NCI-H748 (cell line): ENCODE measurements at regions not wholly inside any gene's neighbourhood (a gene's known extent, or its start where the extent isn't known, plus 50 kb on each side); places are given as distances from the start of the nearest gene placed in this dataset.

Experiments
- DNase-seq: peaks from one replicate; lab custom pipeline; 2025; ENCODE audit not compliant: unreplicated experiment; lab: John Stamatoyannopoulos, UW

DNA sequence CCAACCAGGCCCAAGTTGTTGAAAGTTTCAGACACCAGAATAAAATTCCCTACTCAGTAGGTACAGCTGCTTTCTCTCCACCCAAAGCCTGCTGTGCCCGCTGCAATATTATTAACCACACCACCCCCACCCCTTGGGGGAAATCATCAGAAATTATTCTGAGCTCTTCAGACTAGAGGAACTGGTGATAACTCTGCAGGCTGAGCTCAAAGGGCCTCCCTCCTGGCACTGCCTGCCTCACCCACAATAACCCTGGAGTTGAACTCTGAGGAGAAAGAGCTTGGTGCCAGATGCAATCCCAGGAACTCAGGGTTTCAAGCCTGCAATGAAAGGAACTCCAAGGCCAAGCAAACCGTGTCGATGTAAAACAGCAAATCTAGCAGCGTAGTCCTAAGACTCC, 381.7 kb upstream of the ZNF507 start:
- no peak for DNase-seq

DNA sequence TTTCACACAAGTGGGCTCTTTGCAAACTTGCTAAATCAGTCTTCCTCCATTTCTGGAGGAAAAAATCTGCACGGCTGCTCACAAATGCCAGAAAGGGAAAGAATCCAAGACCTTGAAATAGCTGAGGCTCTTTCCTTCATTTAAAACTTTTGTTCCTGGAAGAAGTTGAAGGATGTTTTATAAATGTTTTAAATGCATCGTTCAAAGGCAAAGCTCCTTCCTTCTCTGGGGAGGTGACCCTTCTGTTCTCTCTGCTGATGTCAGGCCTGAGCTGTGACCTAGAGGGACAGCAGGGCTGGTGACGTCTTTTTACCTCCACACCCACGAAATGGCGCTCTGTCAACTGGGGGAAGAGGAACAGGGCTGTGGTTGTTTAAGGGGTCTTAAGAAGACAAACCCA, 376.4 kb upstream of the ZNF507 start:
- DNase-seq: no peak

DNA sequence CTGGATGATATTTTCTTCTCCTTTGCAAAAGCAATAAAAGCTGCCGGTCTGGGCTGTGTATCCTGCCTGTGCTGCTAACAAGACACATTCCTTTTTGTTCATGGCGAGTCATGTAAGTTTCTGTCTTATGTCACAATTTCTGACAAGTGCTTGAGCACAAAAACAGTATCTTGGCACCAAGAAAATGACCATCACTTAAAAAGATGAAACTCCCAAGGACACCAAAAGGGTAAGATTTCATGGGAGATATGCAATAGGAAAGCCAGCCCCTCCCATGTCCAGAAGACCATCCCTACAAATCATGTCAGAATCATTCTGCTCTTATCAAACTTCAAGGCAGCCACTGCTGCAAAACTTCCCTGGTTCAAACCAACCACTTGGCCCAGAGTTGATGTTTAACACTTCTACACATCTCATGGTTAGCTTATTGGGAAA, 375.4 kb upstream of the ZNF507 start:
- no peak for DNase-seq

DNA sequence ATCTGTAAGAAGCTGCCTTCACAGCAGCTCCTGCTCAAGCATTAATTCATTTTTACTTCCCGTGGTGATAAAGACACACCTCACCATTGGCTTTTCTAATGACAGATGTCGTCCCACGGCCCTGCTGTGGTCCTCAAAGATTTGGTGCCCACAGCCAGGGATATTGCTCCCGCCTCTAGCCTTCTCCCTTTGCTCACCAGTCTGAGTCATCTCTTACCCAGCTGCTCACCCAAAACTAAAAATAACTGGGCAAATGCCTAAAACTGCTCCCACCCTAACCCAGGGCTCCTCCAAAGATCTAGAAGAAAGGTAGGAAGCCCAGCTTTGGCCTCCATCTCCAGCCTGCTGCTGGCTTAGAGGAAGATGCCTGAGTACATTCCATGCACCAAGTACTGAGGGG, 371.1 kb upstream of the ZNF507 start:
- no peak for DNase-seq

DNA sequence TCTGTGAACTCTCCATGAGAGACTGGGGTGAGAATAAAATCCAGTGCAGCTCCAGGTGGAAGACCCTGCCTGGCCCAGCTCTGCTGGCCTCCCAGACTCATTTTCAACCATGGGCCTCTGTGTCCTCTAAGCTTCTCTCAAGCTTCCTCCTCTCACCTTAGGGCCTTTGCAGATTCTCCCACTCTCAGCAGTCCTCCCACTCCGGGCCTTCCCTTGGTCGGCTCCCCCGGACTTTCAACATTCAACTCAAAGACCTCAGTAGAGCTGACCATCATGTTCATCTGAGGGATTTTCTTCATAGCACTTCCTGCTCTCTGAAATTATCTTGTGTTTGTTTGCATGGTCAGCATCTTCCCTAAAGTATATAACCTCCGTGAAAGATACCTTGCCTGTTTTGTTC, 370.5 kb upstream of the ZNF507 start:
- DNase-seq: no peak

DNA sequence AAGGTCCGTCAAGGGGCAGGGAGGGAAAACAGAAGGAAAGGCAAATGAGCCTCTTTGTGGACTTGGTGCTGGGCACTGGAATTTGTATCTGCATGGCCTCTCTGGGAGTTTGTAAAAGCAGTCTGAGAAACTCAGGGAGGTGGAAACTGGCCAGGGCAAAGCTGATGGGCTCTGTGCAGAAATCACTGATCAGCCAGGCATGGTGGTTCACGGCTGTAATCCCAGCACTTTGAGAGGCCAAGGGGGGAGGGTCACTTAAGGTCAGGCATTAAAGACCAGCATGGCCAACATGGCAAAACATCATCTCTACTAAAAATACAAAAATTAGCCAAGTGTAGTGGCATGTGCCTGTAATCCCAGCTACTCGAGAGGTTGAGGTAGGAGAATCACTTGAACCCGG, 369.9 kb upstream of the ZNF507 start:
- DNase-seq: no peak

DNA sequence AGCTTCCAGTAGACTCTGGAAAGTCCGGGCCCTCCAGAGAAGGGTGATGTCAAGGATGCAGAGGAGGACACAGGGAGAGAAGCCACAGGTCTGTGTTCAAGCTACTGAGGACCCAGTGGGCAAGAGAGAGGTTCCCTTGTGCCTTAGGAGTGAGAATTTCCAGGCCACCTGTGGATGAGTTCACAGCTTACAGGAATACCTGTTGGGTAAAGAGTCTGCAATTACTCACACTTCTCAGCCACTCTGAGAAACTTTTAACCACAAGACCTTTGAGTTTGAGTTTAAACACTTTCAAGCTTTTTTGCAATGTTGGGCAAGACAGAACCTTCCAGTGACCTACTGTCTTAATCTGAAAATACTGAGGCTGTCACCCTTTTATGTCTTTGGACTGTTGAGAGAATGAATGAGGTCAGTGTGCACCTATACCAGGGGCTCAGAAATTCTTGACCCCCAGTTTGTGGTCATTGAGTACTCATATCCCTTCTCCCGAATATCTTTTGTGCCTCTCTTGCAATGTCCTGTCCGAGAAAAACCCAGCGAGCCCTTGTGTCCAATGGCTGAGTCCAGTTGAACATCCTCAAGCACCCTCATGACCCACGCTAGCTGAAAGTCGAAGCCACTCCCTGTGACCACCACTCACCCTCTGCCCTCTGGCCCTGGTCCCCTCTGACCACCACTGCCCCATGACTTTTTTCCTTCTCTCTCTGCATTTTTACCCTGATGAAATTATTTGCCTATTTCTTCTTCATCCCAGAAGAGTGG, 368.5 kb upstream of the ZNF507 start:
- no peak for DNase-seq

DNA sequence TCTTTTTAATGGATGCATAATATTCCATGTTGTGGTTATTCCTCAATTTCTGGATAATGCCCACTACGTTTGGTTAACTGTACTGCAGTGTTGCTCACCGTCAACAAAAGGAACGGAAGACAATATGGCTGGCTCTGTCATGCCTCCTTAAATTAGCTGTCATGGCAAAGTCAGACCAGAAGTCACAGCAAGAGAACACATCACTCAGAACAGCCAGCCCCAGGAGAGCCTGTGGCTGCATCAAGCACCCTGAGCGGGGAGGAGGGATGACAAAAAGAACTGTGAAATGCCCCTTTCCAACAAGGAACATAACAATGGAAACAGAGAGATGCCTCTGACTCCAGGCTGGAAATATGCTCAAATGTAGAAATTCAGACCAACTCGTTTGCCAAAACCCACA, 366.0 kb upstream of the ZNF507 start:
- DNase-seq: no peak

DNA sequence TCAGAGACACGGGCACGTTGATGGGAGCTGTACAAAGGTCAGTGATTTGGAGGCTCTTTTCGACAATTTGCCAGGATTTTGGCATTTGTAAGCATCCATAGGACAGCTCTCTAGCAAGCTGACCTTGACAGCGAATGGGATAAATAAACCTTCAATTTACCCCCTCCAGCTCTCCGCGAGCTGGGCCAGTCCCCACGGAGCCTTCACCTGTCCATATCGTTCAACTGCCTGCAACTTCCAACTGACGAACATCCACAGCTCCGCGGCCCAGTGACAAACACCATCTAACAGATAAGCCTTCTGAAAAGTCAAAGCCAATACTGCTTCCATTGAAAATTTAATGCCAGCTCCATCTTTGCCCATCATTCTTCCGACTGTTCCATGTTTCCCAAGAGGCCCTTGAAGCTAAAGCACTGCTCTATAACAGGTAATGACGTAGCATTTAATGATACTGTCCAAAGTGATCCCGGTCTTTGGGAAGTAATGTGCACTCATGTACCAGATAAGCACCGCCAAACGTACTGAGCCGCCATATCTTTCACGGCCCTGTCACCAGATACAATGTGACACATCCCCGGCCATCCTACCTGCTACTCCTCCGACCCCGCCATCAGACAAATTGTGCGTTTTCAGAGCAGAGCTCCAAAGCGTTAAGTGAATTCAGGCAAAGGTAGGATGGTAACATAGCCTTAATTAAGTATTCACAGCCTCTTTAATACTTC, 365.3 kb upstream of the ZNF507 start:
- DNase-seq: no peak

DNA sequence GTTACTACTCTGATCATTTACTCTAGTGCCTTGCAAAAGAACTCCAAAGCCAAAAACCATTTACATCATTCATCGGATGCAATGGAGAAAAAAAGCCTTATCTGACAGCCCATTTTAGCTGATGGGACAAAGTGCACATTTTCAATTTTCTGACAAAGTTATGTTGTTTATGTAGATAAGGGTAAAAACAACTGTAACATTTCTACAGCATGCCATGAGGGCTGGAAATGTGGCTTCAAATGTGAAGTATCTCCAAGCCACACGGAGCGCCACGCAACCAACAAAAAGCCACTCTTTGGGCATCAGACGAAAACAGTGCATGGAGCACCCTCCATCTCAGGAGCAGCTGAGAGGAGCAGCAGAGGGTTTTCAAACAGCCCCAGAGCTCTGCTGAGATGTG, 364.6 kb upstream of the ZNF507 start:
- no peak for DNase-seq

DNA sequence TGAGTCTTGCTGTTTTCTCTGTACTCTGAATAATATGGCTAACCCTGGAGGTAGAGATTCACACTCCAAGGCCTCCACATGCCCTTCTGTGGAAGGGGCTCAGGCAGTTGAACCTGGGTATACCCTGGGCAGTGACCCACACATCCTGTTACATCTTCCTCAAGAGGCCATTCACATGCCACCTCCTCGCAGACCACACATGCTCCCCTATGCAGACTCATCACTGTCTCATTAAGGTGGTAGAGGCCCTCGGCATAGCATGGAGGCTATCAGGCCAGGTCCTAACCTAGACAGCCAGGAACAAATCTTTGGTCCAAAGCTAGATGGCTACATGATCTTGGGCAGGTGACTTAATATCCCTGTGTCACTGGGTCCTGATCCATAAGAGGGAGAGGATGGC, 363.9 kb upstream of the ZNF507 start:
- DNase-seq: no peak

DNA sequence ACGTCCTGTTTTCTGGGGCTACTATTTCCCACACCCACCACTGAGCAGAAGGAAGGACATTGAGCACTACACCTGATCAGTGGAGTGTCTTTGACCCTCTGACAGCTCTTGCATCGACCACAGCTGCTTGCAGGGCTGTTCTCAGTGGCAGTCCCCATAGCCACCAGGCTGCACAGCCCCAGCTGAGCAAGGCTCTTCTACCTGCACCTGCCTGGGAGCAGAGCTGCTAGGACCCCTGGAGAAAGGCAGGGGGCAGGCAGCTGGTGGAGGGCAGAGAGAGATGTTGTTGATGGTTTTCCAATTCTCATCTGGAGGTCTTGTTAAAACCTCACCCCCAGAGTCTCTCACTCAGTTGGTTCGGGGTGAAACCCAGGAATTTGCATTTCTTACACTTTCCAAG, 361.8 kb upstream of the ZNF507 start:
- no peak for DNase-seq

DNA sequence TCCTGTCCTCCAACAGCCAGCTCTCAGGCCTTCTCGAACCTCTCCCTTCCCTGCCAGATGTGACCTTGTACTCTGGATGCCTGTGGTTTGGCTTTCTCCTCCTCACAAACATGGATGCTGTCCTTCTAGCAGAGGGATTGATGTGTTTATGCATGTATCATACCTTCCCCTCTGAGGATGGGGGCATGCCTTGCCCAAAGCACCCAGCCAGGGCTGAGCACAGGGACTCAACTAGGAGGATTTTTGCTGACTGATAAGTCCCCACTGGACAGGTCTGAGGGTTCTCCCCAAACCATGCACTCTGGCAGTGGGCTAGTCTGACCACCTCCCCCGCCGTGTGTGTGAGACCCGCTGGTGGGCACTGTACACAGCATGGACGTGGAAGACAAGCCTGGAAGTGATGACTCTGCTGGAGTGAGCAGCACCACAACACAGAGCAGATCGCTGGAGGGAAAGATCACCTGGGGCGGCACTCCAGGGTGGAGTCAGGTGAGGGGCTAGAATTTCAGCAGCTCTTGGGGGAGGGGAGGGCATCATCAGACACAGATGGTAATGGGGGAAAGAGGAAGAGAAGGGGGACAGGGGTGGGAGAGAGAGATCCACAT, 360.3 kb upstream of the ZNF507 start:
- no peak for DNase-seq

DNA sequence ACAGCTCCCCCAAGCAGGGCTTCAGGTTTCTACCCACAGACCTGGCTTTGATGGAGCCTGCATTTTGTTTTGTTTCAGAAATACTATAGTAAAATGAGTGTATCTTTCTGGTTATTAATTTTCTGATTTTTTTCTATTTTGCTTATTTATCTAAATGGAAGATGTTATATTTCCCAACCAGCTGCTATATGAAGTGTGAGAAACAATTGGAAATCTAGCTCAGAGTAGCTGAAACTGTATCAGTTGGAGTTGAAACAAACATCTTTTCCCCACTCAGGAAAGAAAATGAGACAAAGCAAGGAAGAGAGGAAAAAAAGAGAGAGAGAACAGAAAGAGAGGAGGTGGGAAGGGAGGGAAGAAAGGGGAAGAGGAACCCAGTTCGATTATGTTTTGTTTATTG, 358.5 kb upstream of the ZNF507 start:
- no peak for DNase-seq

DNA sequence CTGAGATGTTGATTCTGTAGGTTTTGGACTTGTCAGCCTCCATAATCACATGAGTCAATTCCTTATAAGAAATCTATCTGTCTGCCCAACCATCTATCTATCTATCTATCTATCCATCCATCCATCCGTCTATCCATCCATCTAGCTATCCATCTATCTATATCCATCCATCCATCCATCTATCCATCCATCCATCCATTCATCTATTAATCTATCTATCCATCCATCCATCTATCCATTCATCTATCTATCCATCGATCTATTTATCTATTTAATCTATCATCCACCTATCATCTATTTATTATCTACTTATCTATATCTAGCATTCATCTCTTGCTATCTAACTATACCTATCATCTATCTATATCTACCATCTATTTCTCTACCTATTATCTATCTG, 357.2 kb upstream of the ZNF507 start:
- no peak for DNase-seq

DNA sequence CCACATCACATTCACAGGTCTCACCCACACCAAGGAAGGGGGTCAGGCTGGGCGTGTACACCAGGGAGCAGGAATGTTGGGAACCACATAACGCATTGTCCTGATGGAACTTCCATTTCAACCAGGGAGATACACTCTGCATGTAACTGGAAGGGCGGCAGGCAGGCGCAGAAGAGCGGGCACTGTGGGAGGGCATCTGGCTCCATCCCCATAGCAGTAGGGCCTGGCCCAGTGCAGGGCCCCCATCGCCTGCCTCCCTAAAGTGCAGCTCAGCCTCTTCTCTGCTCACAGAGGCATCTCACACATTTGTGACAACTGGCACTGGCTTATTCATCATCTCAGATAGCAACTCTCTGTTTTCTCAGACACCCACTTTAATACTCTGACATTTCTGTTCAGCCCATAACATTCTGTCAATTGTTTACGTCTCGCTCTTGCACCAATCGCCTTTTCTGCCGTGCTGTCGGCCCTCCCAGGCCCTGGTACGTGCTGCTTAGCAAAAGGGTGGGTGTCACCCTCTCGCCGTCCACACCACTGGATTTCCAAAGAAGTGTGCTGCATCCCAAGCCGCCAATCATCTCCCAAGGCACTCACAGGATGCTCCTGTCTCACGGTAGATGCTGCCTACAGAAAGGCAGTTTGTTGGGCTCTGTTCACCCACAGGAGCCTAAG, 353.3 kb upstream of the ZNF507 start:
- no peak for DNase-seq

DNA sequence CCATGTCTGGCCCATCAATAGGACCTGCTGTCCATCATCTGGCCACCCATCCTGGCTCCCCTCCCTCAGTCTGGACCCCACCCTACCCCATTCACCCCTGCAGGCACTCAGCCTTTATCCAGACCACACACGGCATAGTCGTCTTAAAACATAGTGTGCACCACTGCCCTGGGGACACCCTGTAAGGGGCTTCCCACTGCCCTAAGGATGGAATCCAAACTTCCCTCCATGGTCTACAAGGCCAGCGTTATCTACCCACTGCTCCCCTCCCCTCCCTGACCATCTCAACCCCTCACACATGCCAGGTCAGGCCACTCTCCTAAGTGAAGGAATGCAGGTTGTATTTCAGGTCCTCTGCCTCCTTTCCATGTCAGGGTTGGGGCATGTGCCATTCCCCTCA, 352.7 kb upstream of the ZNF507 start:
- DNase-seq: no peak

DNA sequence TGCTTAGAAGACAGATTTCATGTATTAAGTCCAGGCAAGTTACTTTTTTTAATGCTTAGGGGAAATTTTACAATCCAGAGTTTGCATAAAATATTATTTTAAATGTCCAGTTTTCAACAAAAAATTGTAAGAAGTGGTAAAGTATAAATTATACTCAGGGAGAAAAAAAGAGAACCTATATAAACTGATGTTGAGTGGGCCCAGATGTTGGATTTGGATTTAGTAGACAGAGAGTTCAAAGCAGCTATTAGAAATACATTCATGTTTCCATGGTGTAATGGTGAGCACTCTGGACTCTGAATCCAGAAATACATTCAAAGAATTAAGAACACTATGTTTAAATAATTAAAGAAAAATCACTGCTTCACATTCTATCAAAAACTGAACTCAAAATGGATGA, 349.9 kb upstream of the ZNF507 start:
- no peak for DNase-seq

DNA sequence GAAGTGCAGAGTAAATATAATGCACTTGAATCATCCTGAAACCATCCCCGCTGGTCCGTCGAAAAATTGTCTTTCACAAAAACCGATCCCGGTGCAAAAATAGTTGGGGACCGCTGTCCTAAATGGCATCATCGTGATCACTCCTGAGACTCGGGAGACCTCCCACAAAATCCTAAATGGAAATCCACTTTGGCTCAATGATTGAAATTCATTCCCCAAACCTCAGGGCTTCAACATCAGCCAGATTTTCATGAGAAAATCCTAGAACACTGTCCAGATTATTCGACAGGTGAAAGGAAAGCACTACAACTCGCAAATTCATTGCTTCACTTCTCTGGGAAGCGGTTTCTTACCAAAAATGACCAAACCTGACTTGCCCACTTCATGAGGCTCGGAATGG, 335.3 kb upstream of the ZNF507 start:
- no peak for DNase-seq

DNA sequence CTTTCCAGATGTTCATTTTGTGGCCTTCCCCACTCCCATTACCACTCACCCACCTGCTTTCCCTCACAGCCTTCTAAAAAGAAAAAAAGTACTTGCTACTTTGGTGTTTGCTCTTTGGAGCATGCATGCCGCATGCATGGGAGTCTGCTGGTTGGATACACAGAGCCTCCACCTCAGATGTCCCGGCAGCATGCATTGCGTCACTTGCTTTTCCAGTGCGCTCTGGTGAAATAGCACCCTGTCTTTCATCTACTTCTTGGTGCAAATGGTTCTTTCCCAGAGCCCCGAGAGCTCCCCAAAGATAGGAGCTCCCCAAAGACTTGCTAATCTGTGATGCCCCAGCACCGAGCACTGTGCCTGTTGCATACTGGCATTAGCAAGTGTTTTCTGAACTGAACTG, 333.2 kb upstream of the ZNF507 start:
- no peak for DNase-seq

DNA sequence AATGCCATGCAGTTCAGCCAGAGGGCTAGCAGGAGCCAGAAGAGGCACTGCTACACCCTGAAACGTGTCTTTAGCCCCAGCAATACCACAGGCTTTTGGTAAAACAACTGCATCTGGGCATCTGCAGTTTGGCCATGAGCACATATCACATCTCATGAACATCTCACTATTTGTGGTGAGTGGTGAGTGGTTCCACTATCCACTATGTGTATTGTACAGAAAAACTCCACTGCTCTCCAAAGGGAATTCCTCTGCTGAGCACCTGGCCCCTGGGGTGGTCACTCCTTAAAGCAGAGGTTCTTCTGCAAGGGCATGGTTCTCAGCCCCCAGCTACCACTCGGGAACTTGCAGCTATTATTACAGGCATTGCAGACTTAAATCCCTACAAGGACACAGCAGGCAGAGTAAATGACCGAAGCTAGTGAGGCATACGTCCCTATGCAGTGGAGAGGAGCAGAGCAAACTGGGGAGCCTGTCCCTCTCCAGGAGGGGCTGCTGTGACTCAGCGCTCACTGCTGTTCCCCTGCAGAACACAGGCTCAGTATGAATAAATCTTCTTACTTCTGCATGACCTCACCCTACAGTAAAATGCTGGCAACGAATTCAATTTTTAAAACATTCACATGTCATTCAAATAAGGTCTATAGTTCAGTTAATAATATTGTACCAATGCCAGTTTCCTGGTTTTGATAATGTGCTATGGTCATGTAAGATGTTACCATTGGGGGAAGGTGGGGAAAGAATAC, 332.4 kb upstream of the ZNF507 start:
- DNase-seq: no peak
